EH (cell line): ENCODE measurements at regions not wholly inside any gene's neighbourhood (a gene's known extent, or its start where the extent isn't known, plus 50 kb on each side); places are given as distances from the start of the nearest gene placed in this dataset.
A peak's percentile ranks its signal among the peaks of the same experiment; 100 is the strongest.

ENCODE experiments used
- DNase-seq: peaks from one replicate; pipeline ENCODE4 v3.0.0-alpha.2; 2015; ENCODE audit warnings: low read depth

- DNase-seq = peak; percentile 17
These were observed 568.8 kb downstream of the PSAT1 start for GRCh38 chr9:78865737-78866136.

- peak; percentile 97 for DNase-seq
These were observed 569.5 kb downstream of the PSAT1 start for GRCh38 chr9:78866207-78867132.

- no peak for DNase-seq
These were observed 574.1 kb downstream of the PSAT1 start for GRCh38 chr9:78871086-78871451.

- peak; percentile 96 for DNase-seq
These were observed 574.8 kb downstream of the PSAT1 start for GRCh38 chr9:78871452-78872331.

DNA sequence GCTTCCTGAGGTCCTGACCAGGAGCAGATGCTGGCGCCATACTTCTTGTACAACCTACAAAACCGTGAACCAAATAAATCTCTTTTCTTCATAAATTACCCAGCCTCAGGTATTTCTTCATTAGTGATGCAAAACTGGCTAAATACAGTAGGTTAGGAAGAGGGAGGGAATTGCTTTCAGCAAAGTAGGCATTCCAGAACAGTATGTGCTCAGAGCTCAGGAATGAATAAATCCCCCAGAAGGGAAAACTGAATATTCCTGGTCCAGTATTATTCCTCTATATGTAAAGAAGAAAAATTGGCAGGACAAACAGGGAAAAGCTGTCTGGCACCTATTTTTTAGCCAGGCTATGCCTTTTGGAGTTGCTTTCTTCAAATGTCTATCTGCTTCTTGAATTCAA, 577.1 kb downstream of the PSAT1 start:
- DNase-seq = peak; percentile 58

GRCh38 chr9:78879324-78880100, 582.6 kb downstream of the PSAT1 start:
- DNase-seq = peak; percentile 64

DNA sequence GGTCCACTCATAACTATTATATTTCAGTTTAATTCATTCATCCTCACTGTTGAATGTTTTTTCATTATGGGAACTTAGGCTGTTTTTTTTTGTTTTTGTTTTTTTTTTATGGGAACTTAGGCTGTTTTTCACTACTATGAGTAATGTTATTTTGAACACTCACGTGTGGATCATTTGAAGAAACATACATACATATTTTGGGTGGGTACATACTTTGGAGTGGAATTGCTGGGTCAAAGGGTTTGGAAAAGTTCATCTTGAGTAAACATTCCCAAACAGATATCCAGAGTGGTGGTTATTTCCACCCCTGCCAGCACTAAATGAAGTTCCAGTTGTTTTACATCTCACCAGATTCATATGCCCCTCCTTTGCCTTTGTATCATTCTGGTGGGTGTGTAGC, 584.4 kb downstream of the PSAT1 start:
- no peak for DNase-seq

- no peak for DNase-seq
These were observed 585.6 kb downstream of the PSAT1 start for GRCh38 chr9:78882481-78882880.

DNA sequence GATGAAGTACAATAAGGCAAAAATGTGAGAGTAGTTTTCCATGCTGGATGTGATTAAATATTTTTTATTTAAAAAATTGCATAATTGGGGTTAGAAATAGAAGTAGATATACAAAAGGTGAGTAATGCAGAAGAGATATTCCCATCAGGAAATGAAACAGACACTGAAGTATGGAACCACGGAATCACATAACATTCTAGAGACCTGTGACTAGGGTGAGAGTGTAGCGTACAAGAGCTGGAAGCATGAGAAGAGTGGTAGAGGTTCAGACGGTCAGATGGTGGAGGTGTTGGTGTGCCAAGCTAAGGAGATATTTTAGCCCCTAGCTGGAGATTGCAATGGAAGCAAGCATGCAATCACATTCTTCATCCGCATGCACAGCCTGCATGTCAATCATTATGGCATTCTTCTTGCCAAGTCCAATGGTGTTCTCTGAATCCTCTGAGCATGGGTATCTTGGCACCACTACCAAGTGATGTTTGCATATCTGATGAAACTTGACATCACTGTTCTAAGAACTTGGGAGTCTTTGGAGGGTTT, 587.8 kb downstream of the PSAT1 start:
- DNase-seq = peak; percentile 33

DNA sequence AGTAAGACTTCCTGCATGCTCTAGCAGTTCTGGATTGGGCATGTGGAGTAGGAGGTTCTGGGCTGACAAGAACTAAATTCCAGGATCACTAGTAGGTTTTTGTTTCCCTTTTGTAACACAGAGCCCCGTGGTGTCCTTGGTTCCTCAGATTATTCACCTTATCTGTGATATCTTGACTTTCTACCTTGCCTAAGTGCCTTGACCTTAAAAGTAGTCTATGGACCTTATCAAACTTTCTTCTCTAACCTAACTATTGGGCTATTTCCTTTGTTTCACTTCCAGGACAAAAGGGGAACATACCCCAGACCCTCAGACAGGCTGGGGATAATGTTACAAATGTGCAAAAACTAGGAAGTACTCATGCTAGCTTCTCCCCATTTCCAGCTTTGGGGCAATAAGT, 595.3 kb downstream of the PSAT1 start:
- DNase-seq = no peak

- no peak for DNase-seq
These were observed 595.8 kb downstream of the PSAT1 start for GRCh38 chr9:78892769-78893168.

DNA sequence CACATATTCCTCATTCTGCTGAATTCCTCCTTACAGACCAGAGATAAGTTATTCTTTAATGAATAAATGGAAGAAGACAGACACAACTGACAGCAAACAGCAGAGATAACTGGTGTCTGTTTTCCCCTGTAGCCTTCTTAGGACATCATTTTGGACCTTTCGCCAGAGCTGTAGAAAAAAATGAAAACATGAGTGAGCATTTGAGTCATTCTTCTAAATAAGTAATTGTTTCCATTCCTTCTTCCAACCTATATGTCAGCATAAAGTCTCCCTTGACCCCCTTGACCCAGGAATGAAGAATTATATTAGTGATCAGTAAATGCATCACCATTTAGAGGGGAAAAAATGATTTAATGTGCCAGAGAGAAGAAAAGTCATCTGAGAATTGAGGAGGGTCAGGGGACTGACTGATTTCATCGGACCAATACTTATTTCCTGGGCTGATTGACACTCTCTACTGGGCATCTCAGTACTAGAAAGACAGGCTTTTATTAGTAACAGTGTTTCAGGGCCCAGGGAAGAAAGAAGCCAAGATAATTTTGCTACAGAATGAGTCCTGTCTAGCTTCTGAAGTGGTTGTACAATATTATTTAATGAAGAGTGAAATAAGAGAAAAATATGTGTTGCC, 597.0 kb downstream of the PSAT1 start:
- DNase-seq = peak; percentile 21

DNA sequence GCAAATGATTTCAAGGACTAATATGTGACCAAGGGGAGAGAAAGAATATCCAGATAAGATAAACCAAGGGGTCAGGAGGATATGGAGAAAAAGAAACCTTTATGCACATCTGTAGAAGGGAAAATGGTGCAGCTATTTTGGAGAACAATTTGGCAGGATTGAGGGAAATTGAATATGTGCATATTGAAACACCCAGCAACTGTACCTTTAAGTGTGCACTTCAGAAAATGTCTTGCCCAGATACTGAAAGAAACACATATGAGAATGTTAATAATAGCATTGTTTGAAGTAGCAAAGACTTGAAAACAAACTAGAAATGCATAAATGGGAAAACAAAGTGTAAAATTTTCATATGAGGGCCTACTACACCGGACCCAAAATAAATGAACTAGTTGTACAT, 599.6 kb downstream of the PSAT1 start:
- no peak for DNase-seq

DNA sequence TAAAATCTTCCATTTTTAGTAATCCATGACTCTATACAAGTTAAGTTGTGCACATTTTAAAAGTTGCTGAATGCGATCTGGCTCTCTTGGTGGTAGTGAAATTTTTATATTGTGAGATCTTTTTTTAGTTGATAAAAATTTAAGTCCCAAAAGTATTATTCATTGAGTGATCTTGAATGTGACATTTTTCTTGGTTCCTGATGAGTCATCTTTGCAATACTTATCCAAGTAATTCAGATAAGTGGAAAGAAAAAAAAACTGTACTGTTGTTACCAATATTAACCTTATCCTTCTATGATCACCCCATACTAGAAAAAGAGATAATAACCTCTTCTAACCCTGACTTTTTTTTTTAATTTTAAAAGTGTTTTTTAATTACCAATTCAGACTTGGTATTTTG, 601.3 kb downstream of the PSAT1 start:
- DNase-seq = peak; percentile 53

GRCh38 chr9:78899006-78899405, 602.1 kb downstream of the PSAT1 start:
- no peak for DNase-seq

GRCh38 chr9:78900500-78900899, 603.6 kb downstream of the PSAT1 start:
- DNase-seq = no peak

DNA sequence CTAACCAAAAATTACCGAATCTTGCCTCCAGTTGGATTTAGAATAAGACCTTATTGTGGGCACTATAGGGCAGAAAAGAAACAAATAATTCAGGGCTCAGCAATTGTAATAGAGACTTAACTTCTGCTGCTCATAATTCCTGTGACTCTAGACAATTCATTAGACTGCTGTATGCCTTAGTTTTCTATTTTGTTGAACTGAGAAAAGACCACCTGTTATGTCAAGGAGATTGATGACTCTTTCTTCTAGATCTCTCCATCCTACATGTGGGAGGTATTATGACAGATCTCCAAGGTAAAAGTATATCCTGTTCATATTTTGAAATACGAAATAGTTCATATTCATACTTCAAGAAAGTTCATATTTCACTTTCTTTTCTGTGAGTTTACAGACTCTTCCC, 605.1 kb downstream of the PSAT1 start:
- no peak for DNase-seq

- DNase-seq = no peak
These were observed 606.7 kb downstream of the PSAT1 start for GRCh38 chr9:78903581-78903980.

- DNase-seq = no peak
These were observed 607.8 kb downstream of the PSAT1 start for GRCh38 chr9:78904686-78905085.

GRCh38 chr9:78905387-78905786, 608.5 kb downstream of the PSAT1 start:
- DNase-seq = no peak

DNA sequence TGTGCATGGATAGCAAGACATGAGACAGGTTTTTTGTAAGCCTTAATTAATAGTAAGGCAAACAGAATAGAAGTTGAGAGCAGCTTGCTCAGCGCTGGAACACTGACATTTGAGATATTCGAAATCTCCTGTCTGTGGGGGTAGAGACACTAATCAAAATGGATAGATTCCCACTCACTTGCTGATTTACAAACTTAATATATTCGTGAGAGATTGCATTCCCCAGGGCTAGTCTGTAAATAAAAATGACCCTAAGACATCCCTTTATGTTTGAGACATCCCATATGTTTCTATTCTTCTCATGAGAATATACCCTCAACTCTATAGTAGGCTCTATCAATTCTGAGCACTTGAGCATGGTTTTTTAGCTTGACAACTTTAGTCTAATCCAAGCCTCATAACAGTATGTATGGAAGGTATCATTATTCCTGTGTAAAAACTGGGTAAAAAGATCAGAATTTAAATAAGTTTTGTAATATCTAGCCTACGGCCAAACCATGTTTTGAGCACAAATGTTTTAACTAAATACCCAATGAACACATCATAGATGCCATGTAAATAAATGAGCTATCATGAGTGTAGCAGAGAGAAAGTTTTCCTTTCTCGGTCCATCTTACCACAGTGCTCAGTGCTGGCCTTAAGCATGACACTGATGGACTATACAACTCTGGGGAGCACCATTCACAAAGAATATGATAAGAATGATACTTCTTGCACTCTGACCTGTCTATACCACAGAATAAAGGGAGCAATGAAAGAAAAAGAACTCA, 609.2 kb downstream of the PSAT1 start:
- DNase-seq = no peak
